PFSK-1 (cell line): ENCODE measurements at regions not wholly inside any gene's neighbourhood (a gene's known extent, or its start where the extent isn't known, plus 50 kb on each side); places are given as distances from the start of the nearest gene placed in this dataset.

Source experiments
- FOXP2 ChIP-seq: optimal IDR thresholded peaks from 2 replicates; pipeline ENCODE3; 2011; ENCODE audit warnings: borderline replicate concordance, control low read depth, inconsistent platforms; ENCODE audit not compliant: insufficient read depth; ENCODE audit errors: extremely low read length, extremely low read depth
- POLR2AphosphoS5 ChIP-seq: IDR thresholded peaks from 2 replicates; pipeline ENCODE4 v1.6.1; 2012; ENCODE audit warnings: low read depth, mild to moderate bottlenecking, control low read depth, low read length, moderate library complexity
- REST ChIP-seq, 2 experiments: IDR thresholded peaks; 2 replicates each; pipeline versions ENCODE4 v1.6.1 to v1.8.0; 2011 to 2012; ENCODE audit warnings: low read depth in 2 of 2, low read length in 2 of 2, control low read depth in 1 of 2, inconsistent platforms in 1 of 2, mild to moderate bottlenecking in 1 of 2, moderate library complexity in 1 of 2; ENCODE audit not compliant: insufficient read depth in 1 of 2
- SIN3A ChIP-seq: IDR thresholded peaks from 2 replicates; pipeline ENCODE4 v1.6.1; 2012; ENCODE audit warnings: mild to moderate bottlenecking, low read length, moderate library complexity, borderline replicate concordance; ENCODE audit not compliant: insufficient read depth
- TAF1 ChIP-seq: IDR thresholded peaks from 2 replicates; pipeline ENCODE4 v1.6.1; 2012; ENCODE audit warnings: low read length, control low read depth, borderline replicate concordance; ENCODE audit not compliant: insufficient read depth

- TF ChIP-seq TAF1 (no peak), REST (IDR thresholded peaks at IDR 0.05; ENCODE audit: insufficient read depth in 1 of 2, low read depth in 2 of 2, low read length in 2 of 2) (no peak), FOXP2 (no peak), POLR2AphosphoS5 (no peak), SIN3A (no peak)
These were observed 1834.0 kb upstream of the PCDH20 start for GRCh38 chr13:63249411-63250187.

DNA sequence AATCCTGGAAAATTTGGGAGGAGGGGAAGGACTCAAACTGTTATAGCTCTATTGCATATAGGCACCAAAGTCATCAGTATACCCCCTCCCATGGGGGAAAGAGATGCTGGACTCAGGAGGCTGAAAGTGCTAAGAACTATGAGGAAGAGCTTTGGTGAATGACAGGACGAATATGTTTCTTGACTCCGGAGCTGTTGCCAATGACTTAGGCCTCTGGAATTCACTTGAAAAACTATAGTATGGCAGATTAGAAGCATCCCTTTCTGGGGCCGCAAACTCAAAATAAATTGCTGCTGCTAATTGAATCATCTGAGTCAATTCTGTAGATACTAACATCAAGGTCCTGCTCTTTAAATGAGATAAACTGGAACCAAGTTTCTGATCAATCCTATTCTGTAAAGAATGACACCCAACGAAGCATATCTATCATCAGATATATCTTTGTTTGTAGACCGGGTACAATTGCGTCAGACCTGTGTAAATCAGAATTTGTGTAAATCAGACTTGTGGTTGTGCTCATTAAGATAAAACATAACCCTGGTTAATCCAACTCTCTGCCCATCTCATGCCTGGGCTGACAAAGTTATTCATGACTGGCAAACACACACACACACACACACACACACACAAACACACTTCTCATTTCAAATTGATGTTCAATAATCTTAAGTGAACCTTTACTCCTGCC lies 1793.8 kb upstream of the PCDH20 start:
- no peak for TF ChIP-seq POLR2AphosphoS5
- no peak for TF ChIP-seq FOXP2
- TF ChIP-seq SIN3A, result no peak
- no peak for TF ChIP-seq REST (IDR thresholded peaks at IDR 0.05; ENCODE audit: insufficient read depth in 1 of 2, low read depth in 2 of 2, low read length in 2 of 2)
- TF ChIP-seq TAF1, result no peak

- TF ChIP-seq SIN3A, result no peak
- TF ChIP-seq TAF1, result no peak
- no peak for TF ChIP-seq REST (IDR thresholded peaks at IDR 0.05; ENCODE audit: insufficient read depth in 1 of 2, low read depth in 2 of 2, low read length in 2 of 2)
- no peak for TF ChIP-seq FOXP2
- TF ChIP-seq POLR2AphosphoS5, result no peak
These were observed 1793.2 kb upstream of the PCDH20 start for GRCh38 chr13:63208826-63209225.

- TF ChIP-seq REST (IDR thresholded peaks at IDR 0.05; ENCODE audit: insufficient read depth in 1 of 2, low read depth in 2 of 2, low read length in 2 of 2) (no peak), TAF1 (no peak), FOXP2 (no peak)
These were observed 1790.8 kb upstream of the PCDH20 start for GRCh38 chr13:63206461-63206860.
